SK-N-SH (cell line): ENCODE measurements at regions not wholly inside any gene's neighbourhood (a gene's known extent, or its start where the extent isn't known, plus 50 kb on each side); places are given as distances from the start of the nearest gene placed in this dataset.

ENCODE experiments used
- CTCF ChIA-PET: fragments of 300-600, 350-600 bp; formaldehyde crosslinking; extraction: SDS; loops from one replicate; lab custom pipeline; 2021; lab: Yijun Ruan, JAX
- POLR2A ChIA-PET: fragments of 350-600 bp; sonication (Branson Sonifier 250); formaldehyde crosslinking; extraction: SDS; loops from one replicate; lab custom pipeline; 2020; ENCODE audit warnings: antibody characterized with exemption, inconsistent platforms; lab: Yijun Ruan, JAX
- DNase-seq: peaks from one replicate; pipeline ENCODE4 v3.0.0; 2012
- H2AFZ ChIP-seq: fragments of 200-600 bp; sonication (generic); 2 replicates; pipeline ENCODE4 v1.8.1; 2016; ENCODE audit warnings: antibody characterized with exemption, mild to moderate bottlenecking, low read depth
- H3F3A ChIP-seq: fragments of 200-600 bp; sonication (generic); replicated peaks from 2 replicates; pipeline ENCODE3; 2016; ENCODE audit warnings: antibody characterized with exemption, mild to moderate bottlenecking; ENCODE audit not compliant: insufficient read depth
- H3K27ac ChIP-seq, 2 experiments: fragments of 200-500 bp in 1 of 2; fragments of 200-600 bp in 1 of 2; sonication (Bioruptor generic) in 1 of 2; sonication (generic), shearing (Covaris generic) in 1 of 2; 2 replicates each; pipeline versions ENCODE4 v1.5.1 to v1.6.1; 2014 to 2016; ENCODE audit warnings: low read depth in 2 of 2, inconsistent platforms in 1 of 2, low read length in 1 of 2, mild to moderate bottlenecking in 1 of 2, mixed read lengths in 1 of 2
- H3K27me3 ChIP-seq: fragments of 200-600 bp; sonication (generic), shearing (Covaris generic); 2 replicates; pipeline ENCODE4 v1.6.1; 2016; ENCODE audit warnings: mixed run types; ENCODE audit not compliant: insufficient read depth
- H3K36me3 ChIP-seq, 2 experiments: fragments of 200-500 bp in 1 of 2; fragments of 200-600 bp in 1 of 2; sonication (Bioruptor generic) in 1 of 2; sonication (generic) in 1 of 2; replicated peaks in 1 of 2; 2 replicates each; pipeline versions ENCODE3 to v1.5.1; 2014 to 2016; ENCODE audit warnings: low read length in 1 of 2, mild to moderate bottlenecking in 1 of 2; ENCODE audit not compliant: insufficient read depth in 2 of 2, control insufficient read depth in 1 of 2
- H3K4me1 ChIP-seq, 2 experiments: fragments of 200-500 bp in 1 of 2; fragments of 200-600 bp in 1 of 2; sonication (Bioruptor generic) in 1 of 2; sonication (generic), shearing (Covaris generic) in 1 of 2; 2 replicates each; pipeline versions ENCODE4 v1.5.1 to v1.6.1; 2014 to 2016; ENCODE audit warnings: low read depth in 1 of 2, low read length in 1 of 2, mixed run types in 1 of 2; ENCODE audit not compliant: insufficient read depth in 2 of 2, control insufficient read depth in 1 of 2
- H3K4me2 ChIP-seq: fragments of 200-600 bp; sonication (generic), shearing (Covaris generic); 2 replicates; pipeline ENCODE4 v1.6.1; 2017; ENCODE audit warnings: mixed run types
- H3K4me3 ChIP-seq, 2 experiments: fragments of 200-500 bp in 1 of 2; fragments of 200-600 bp in 1 of 2; sonication (Bioruptor generic) in 1 of 2; sonication (generic), shearing (Covaris generic) in 1 of 2; 2 replicates each; pipeline versions ENCODE4 v1.5.1 to v1.8.1; 2014 to 2016; ENCODE audit warnings: low read depth in 2 of 2, inconsistent platforms in 1 of 2, low read length in 1 of 2, mild to moderate bottlenecking in 1 of 2, mixed read lengths in 1 of 2, moderate library complexity in 1 of 2
- H3K79me2 ChIP-seq: fragments of 200-600 bp; sonication (generic); 2 replicates; pipeline ENCODE4 v1.8.1; 2017; ENCODE audit warnings: mild to moderate bottlenecking; ENCODE audit not compliant: insufficient read depth
- H3K9ac ChIP-seq: fragments of 200-600 bp; sonication (generic); 2 replicates; pipeline ENCODE4 v1.6.1; 2017; ENCODE audit warnings: mixed run types
- H3K9me2 ChIP-seq: fragments of 200-600 bp; sonication (generic); 2 replicates; pipeline ENCODE4 v1.6.1; 2017; ENCODE audit warnings: mixed run types
- H3K9me3 ChIP-seq: fragments of 200-600 bp; sonication (generic); 2 replicates; pipeline ENCODE4 v1.6.1; 2017; ENCODE audit warnings: mixed run types, mild to moderate bottlenecking, moderate library complexity
- H4K20me1 ChIP-seq: fragments of 200-600 bp; sonication (generic); 2 replicates; pipeline ENCODE4 v1.6.1; 2017; ENCODE audit warnings: mild to moderate bottlenecking, mixed run types; ENCODE audit not compliant: insufficient read depth
- ELF1 ChIP-seq: IDR thresholded peaks from 2 replicates; pipeline ENCODE4 v1.4.0; 2012
- EP300 ChIP-seq, 2 experiments: IDR thresholded peaks; 2 replicates each; pipeline versions ENCODE4 v1.4.0 to v1.6.1; 2012; ENCODE audit warnings: borderline replicate concordance in 1 of 2, low read depth in 1 of 2, low read length in 1 of 2
- EZH2phosphoT487 ChIP-seq: fragments of 200-600 bp; sonication (generic); IDR thresholded peaks from 2 replicates; pipeline ENCODE4 v1.6.1; 2017; ENCODE audit warnings: low read depth, mixed run types, mild to moderate bottlenecking, antibody characterized with exemption, moderate library complexity, borderline replicate concordance
- FOSL2 ChIP-seq: IDR thresholded peaks from 2 replicates; pipeline ENCODE4 v1.4.0; 2012; ENCODE audit warnings: low read depth, mild to moderate bottlenecking, moderate library complexity, borderline replicate concordance
- FOXJ3 ChIP-seq: sonication (generic); formaldehyde crosslinking; IDR thresholded peaks from 2 replicates; pipeline ENCODE4 v1.5.1; 2020; ENCODE audit warnings: mild to moderate bottlenecking, missing genetic modification reagents
- GABPA ChIP-seq: IDR thresholded peaks from 2 replicates; pipeline ENCODE4 v1.4.0; 2012; ENCODE audit warnings: low read depth, mild to moderate bottlenecking
- JUND ChIP-seq: IDR thresholded peaks from 2 replicates; pipeline ENCODE4 v1.4.0; 2012
- MAX ChIP-seq: IDR thresholded peaks from 2 replicates; pipeline ENCODE4 v1.4.0; 2012; ENCODE audit warnings: low read depth
- MEF2A ChIP-seq: IDR thresholded peaks from 2 replicates; pipeline ENCODE4 v1.4.0; 2012; ENCODE audit warnings: low read depth, borderline replicate concordance
- MXI1 ChIP-seq: IDR thresholded peaks from 2 replicates; pipeline ENCODE4 v1.6.1; 2012; ENCODE audit warnings: mild to moderate bottlenecking, low read depth, low read length, improper control_type of control experiment
- NRF1 ChIP-seq: IDR thresholded peaks from 2 replicates; pipeline ENCODE4 v1.6.1; 2012; ENCODE audit warnings: low read depth, mild to moderate bottlenecking, low read length
- RAD21 ChIP-seq: IDR thresholded peaks from 2 replicates; pipeline ENCODE4 v1.6.1; 2012; ENCODE audit warnings: mild to moderate bottlenecking, low read length
- REST ChIP-seq: IDR thresholded peaks from 2 replicates; pipeline ENCODE4 v1.6.1; 2012; ENCODE audit warnings: mild to moderate bottlenecking, low read depth, low read length, moderate library complexity
- SIN3A ChIP-seq: IDR thresholded peaks from 2 replicates; pipeline ENCODE4 v1.6.1; 2012; ENCODE audit warnings: low read depth, mild to moderate bottlenecking, low read length, moderate library complexity, borderline replicate concordance
- SMC3 ChIP-seq: IDR thresholded peaks from 2 replicates; pipeline ENCODE4 v1.6.1; 2012; ENCODE audit warnings: low read depth, low read length, improper control_type of control experiment
- TAF1 ChIP-seq: IDR thresholded peaks from 2 replicates; pipeline ENCODE4 v1.6.1; 2012; ENCODE audit warnings: low read depth, mild to moderate bottlenecking, low read length, moderate library complexity, borderline replicate concordance
- TCF12 ChIP-seq: IDR thresholded peaks from 2 replicates; pipeline ENCODE4 v1.4.0; 2012
- USF2 ChIP-seq: fragments of 150-350 bp; IDR thresholded peaks from 2 replicates; pipeline ENCODE4 v1.6.1; 2017; ENCODE audit warnings: antibody characterized with exemption, low read length, low read depth, borderline replicate concordance
- YY1 ChIP-seq: IDR thresholded peaks from 2 replicates; pipeline ENCODE4 v1.4.0; 2012; ENCODE audit warnings: low read depth, mild to moderate bottlenecking
- ZBTB33 ChIP-seq: IDR thresholded peaks from 2 replicates; pipeline ENCODE4 v1.4.0; 2012; ENCODE audit warnings: low read depth, borderline replicate concordance
- WGBS: methylation state at CpG from one replicate; pipeline ENCODE4 v1.1.6; 2017; ENCODE audit warnings: low lambda C conversion rate; 5-methylcytosine and 5-hydroxymethylcytosine counted together

GRCh38 chr2:236405357-236405756, 141.2 kb upstream of the ASB18 start:
- WGBS = 52% methylated on average over 8 of the region's 8 CpGs
- H4K20me1 ChIP-seq = no peaks in the 10 kb centered on the region
- CTCF ChIA-PET = no interaction called here

GRCh38 chr2:236408090-236408489, 143.9 kb upstream of the ASB18 start:
- no peaks in the 10 kb centered on the region for H3K79me2 ChIP-seq
- 48% methylated on average over 4 of the region's 7 CpGs for WGBS
- POLR2A ChIA-PET = no interaction called here
- TF ChIP-seq JUND (no peak), REST (no peak), ZBTB33 (no peak), FOSL2 (no peak), MAX (no peak), NRF1 (no peak), ELF1 (no peak), FOXJ3 (CRISPR knock-in tag) (no peak), RAD21 (no peak), SMC3 (no peak)

More at GRCh38 chr2:236405357-236405756, 141.2 kb upstream of the ASB18 start:
- Histone ChIP-seq H3K79me2 (no peaks in the 10 kb centered on the region), H3K4me3 (no peak overlapping the region), H3K27me3 (no peaks in the 10 kb centered on the region), H3K36me3 (no peaks in the 10 kb centered on the region), H3F3A (no peaks in the 10 kb centered on the region), H3K9me3 (no peaks in the 10 kb centered on the region), H3K4me1 (no peaks in the 10 kb centered on the region), H3K9ac (no peak overlapping the region), H3K9me2 (no peaks in the 10 kb centered on the region), H3K27ac (no peak overlapping the region), H3K4me2 (no peak overlapping the region), H2AFZ (no peak overlapping the region)
- no peak for TF ChIP-seq MXI1
- no peak for TF ChIP-seq YY1
- no peak for TF ChIP-seq MEF2A
- no peak for TF ChIP-seq ZBTB33
- no peak for TF ChIP-seq SIN3A
- no peak for TF ChIP-seq FOSL2
- no peak for TF ChIP-seq TCF12
- no peak for TF ChIP-seq GABPA
- TF ChIP-seq EZH2phosphoT487 = no peak
- no peak for TF ChIP-seq TAF1
- TF ChIP-seq EP300 (IDR thresholded peaks at IDR 0.05; ENCODE audit: borderline replicate concordance in 1 of 2, low read depth in 1 of 2, low read length in 1 of 2) = no peak
- TF ChIP-seq USF2 = no peak
- no peak for TF ChIP-seq NRF1
- POLR2A ChIA-PET = no interaction called here
- no peak for DNase-seq

More at GRCh38 chr2:236408090-236408489, 143.9 kb upstream of the ASB18 start:
- Histone ChIP-seq H2AFZ (no peak overlapping the region), H3K4me1 (no peaks in the 10 kb centered on the region), H3K27ac (no peak overlapping the region), H3K4me3 (no peak overlapping the region), H4K20me1 (no peaks in the 10 kb centered on the region), H3K27me3 (no peaks in the 10 kb centered on the region), H3K9ac (no peak overlapping the region), H3F3A (no peaks in the 10 kb centered on the region), H3K9me2 (no peaks in the 10 kb centered on the region), H3K9me3 (no peaks in the 10 kb centered on the region), H3K36me3 (no peaks in the 10 kb centered on the region), H3K4me2 (no peak overlapping the region)
- CTCF ChIA-PET = no interaction called here
- DNase-seq = no peak
